ENCODE measurements at regions not wholly inside any gene's neighbourhood (a gene's known extent, or its start where the extent isn't known, plus 50 kb on each side); places are given as distances from the start of the nearest gene placed in this dataset.

GRCh38 chr5:90231688-90232087, 177.9 kb downstream of the CETN3 start:
- H3K4me1 Mint-ChIP-seq (ENCODE audit: low read depth, unreplicated experiment) = peaks cover 2% of the 10 kb centered on the region
- H3K27me3 Mint-ChIP-seq (ENCODE audit: unreplicated experiment) = no peaks in the 10 kb centered on the region
- DNase-seq = no peak
- TF ChIP-seq CTCF (IDR thresholded peaks at IDR 0.05; ENCODE audit: partially characterized antibody, unreplicated experiment) = no peak
- no peak overlapping the region for H3K4me3 Mint-ChIP-seq (ENCODE audit: unreplicated experiment)
- H3K27ac Mint-ChIP-seq (ENCODE audit: unreplicated experiment) = no peak overlapping the region
- no peaks in the 10 kb centered on the region for H3K36me3 Mint-ChIP-seq (ENCODE audit: unreplicated experiment)
- H3K9me3 Mint-ChIP-seq (ENCODE audit: unreplicated experiment) = no peaks in the 10 kb centered on the region

DNA sequence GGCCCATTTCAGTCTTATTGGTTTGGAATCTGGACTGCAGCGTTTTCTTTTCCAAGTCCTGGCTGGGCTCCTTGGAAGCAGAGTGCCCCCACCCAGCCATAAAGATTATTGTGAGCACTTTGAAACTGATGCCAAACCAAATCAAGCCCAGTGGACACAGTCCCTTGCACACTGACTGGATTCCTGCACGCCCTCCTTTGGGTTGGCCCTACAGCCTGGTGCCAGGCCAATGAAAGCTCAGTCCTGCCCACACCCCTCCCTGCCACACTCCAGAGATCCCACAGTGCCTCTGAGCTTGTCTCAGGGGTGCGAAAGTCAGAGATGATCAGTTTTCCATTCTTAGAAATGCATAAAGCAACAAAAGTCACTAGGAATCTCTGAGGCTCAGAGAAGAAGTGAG, 181.9 kb downstream of the CETN3 start:
- Mint-ChIP-seq H3K4me1 (ENCODE audit: low read depth, unreplicated experiment) (peaks cover 12% of the 10 kb centered on the region), H3K27ac (ENCODE audit: unreplicated experiment) (no peak overlapping the region), H3K4me3 (ENCODE audit: unreplicated experiment) (no peak overlapping the region), H3K9me3 (ENCODE audit: unreplicated experiment) (peaks cover 3% of the 10 kb centered on the region), H3K36me3 (ENCODE audit: unreplicated experiment) (no peaks in the 10 kb centered on the region), H3K27me3 (ENCODE audit: unreplicated experiment) (no peaks in the 10 kb centered on the region)
- no peak for TF ChIP-seq CTCF (IDR thresholded peaks at IDR 0.05; ENCODE audit: partially characterized antibody, unreplicated experiment)
- DNase-seq = no peak

DNA sequence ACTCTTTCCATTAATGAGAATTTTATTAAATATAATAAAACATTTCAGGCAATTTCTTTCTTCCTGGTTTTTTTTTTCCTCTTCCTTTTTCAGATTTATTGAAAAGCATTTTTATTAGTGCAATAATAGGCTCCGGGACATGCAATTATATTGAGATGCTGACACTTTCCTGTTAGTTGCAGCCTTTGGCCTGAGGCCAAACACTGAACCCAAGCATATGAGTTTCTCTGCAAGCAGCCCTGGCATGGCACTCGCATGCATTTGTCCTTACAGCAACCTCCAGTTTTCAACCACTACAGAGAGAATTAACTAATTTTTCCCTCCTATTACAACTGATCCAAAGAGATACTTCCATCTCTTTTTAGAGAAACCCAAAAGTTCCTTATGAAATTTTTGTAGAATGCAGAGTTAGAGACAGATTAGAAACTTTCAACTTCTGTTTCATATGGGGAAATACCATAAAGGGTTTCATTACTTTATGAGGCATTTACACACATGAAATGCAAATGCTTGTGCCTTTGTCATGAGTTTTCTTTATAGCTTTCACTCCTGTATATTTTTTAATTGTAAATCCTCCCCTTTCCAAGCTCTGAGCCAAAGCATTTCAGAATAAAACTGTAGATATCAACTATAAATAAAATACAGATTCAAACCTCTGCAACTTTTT, 183.0 kb downstream of the CETN3 start:
- DNase-seq = no peak
- Mint-ChIP-seq H3K4me1 (ENCODE audit: low read depth, unreplicated experiment) (peaks cover 9% of the 10 kb centered on the region), H3K27me3 (ENCODE audit: unreplicated experiment) (no peaks in the 10 kb centered on the region), H3K9me3 (ENCODE audit: unreplicated experiment) (peaks cover 3% of the 10 kb centered on the region), H3K4me3 (ENCODE audit: unreplicated experiment) (no peak overlapping the region), H3K27ac (ENCODE audit: unreplicated experiment) (no peak overlapping the region), H3K36me3 (ENCODE audit: unreplicated experiment) (no peaks in the 10 kb centered on the region)
- no peak for TF ChIP-seq CTCF (IDR thresholded peaks at IDR 0.05; ENCODE audit: partially characterized antibody, unreplicated experiment)

GRCh38 chr5:90224342-90224741, 185.2 kb downstream of the CETN3 start:
- no peak for TF ChIP-seq CTCF (IDR thresholded peaks at IDR 0.05; ENCODE audit: partially characterized antibody, unreplicated experiment)
- Mint-ChIP-seq H3K4me3 (ENCODE audit: unreplicated experiment) (no peak overlapping the region), H3K9me3 (ENCODE audit: unreplicated experiment) (peaks cover 3% of the 10 kb centered on the region), H3K27me3 (ENCODE audit: unreplicated experiment) (no peaks in the 10 kb centered on the region), H3K36me3 (ENCODE audit: unreplicated experiment) (no peaks in the 10 kb centered on the region), H3K4me1 (ENCODE audit: low read depth, unreplicated experiment) (peaks cover 9% of the 10 kb centered on the region), H3K27ac (ENCODE audit: unreplicated experiment) (no peak overlapping the region)
- no peak for DNase-seq

GRCh38 chr5:90223756-90224155, 185.8 kb downstream of the CETN3 start:
- no peaks in the 10 kb centered on the region for H3K27me3 Mint-ChIP-seq (ENCODE audit: unreplicated experiment)
- H3K36me3 Mint-ChIP-seq (ENCODE audit: unreplicated experiment) = no peaks in the 10 kb centered on the region
- H3K4me1 Mint-ChIP-seq (ENCODE audit: low read depth, unreplicated experiment) = peaks cover 9% of the 10 kb centered on the region

More at GRCh38 chr5:90223756-90224155, 185.8 kb downstream of the CETN3 start:
- DNase-seq = no peak
- TF ChIP-seq CTCF (IDR thresholded peaks at IDR 0.05; ENCODE audit: partially characterized antibody, unreplicated experiment) = no peak
- Mint-ChIP-seq H3K9me3 (ENCODE audit: unreplicated experiment) (peaks cover 3% of the 10 kb centered on the region), H3K27ac (ENCODE audit: unreplicated experiment) (no peak overlapping the region), H3K4me3 (ENCODE audit: unreplicated experiment) (no peak overlapping the region)
